OCI-LY1 (cell line): ENCODE measurements at regions not wholly inside any gene's neighbourhood (a gene's known extent, or its start where the extent isn't known, plus 50 kb on each side); places are given as distances from the start of the nearest gene placed in this dataset.

ENCODE experiments used
- H2AFZ ChIP-seq: fragments of 200-600 bp; sonication (generic), shearing (Covaris generic); 2 replicates; pipeline ENCODE4 v1.6.0; 2014; ENCODE audit warnings: antibody characterized with exemption, mild to moderate bottlenecking, low read length
- H3F3A ChIP-seq: fragments of 200-600 bp; sonication (generic), shearing (Covaris generic); 2 replicates; pipeline ENCODE4 v1.6.0; 2014; ENCODE audit warnings: mild to moderate bottlenecking, antibody characterized with exemption, low read length, moderate library complexity; ENCODE audit not compliant: insufficient read depth
- H3K27ac ChIP-seq: fragments of 200-600 bp; sonication (generic); 2 replicates; pipeline ENCODE4 v1.5.1; 2014; ENCODE audit warnings: low read length, mixed run types, mild to moderate bottlenecking, low read depth; ENCODE audit not compliant: poor library complexity, severe bottlenecking
- H3K27me3 ChIP-seq: fragments of 200-600 bp; sonication (generic); 2 replicates; pipeline ENCODE4 v1.6.0; 2014; ENCODE audit warnings: antibody characterized with exemption, mild to moderate bottlenecking, low read length, moderate library complexity; ENCODE audit not compliant: insufficient read depth
- H3K36me3 ChIP-seq: fragments of 200-600 bp; sonication (generic); 2 replicates; pipeline ENCODE4 v1.6.1; 2014; ENCODE audit warnings: mild to moderate bottlenecking, antibody characterized with exemption, low read length, moderate library complexity, mixed read lengths; ENCODE audit not compliant: insufficient read depth
- H3K4me1 ChIP-seq: fragments of 200-600 bp; sonication (generic); 2 replicates; pipeline ENCODE4 v1.5.1; 2014; ENCODE audit warnings: mild to moderate bottlenecking, low read length, moderate library complexity; ENCODE audit not compliant: insufficient read depth, severe bottlenecking
- H3K4me2 ChIP-seq: fragments of 200-600 bp; sonication (generic), shearing (Covaris generic); 2 replicates; pipeline ENCODE4 v1.6.1; 2014; ENCODE audit warnings: low read length
- H3K4me3 ChIP-seq: fragments of 200-600 bp; sonication (generic); 2 replicates; pipeline ENCODE4 v1.5.1; 2014; ENCODE audit warnings: low read length, low read depth, mild to moderate bottlenecking, mixed read lengths; ENCODE audit not compliant: poor library complexity, severe bottlenecking
- H3K79me2 ChIP-seq: fragments of 200-600 bp; shearing (Covaris generic); 2 replicates; pipeline ENCODE4 v1.6.1; 2016; ENCODE audit warnings: mixed run types, low read length, mixed read lengths; ENCODE audit not compliant: insufficient read depth
- H3K9ac ChIP-seq: fragments of 200-600 bp; sonication (generic), shearing (Covaris generic); 2 replicates; pipeline ENCODE4 v1.6.1; 2014; ENCODE audit warnings: mild to moderate bottlenecking, low read length, mixed read lengths
- H3K9me2 ChIP-seq: fragments of 200-600 bp; sonication (generic), shearing (Covaris generic); 2 replicates; pipeline ENCODE4 v1.6.1; 2014; ENCODE audit warnings: low read depth, mild to moderate bottlenecking, low read length, mixed read lengths
- H3K9me3 ChIP-seq: fragments of 200-600 bp; shearing (Covaris generic); 2 replicates; pipeline ENCODE4 v1.6.1; 2014; ENCODE audit warnings: low read length, mixed read lengths
- H4K20me1 ChIP-seq: fragments of 200-600 bp; sonication (generic), shearing (Covaris generic); 2 replicates; pipeline ENCODE4 v1.6.0; 2016; ENCODE audit warnings: mild to moderate bottlenecking, low read length; ENCODE audit not compliant: insufficient read depth
- EZH2 ChIP-seq: fragments of 200-600 bp; sonication (generic), shearing (Covaris generic); IDR thresholded peaks from 2 replicates; pipeline ENCODE4 v1.8.0; 2017; ENCODE audit warnings: borderline replicate concordance, mixed run types, mild to moderate bottlenecking, antibody characterized with exemption, low read length, moderate library complexity, mixed read lengths
- TF ChIP-seq, protein P1 (sequence below): fragments of 200-600 bp; sonication (generic), shearing (Covaris generic); IDR thresholded peaks from 2 replicates; pipeline ENCODE4 v1.5.1; 2017; ENCODE audit warnings: mild to moderate bottlenecking, antibody characterized with exemption, low read length, moderate library complexity, mixed read lengths

DNA sequence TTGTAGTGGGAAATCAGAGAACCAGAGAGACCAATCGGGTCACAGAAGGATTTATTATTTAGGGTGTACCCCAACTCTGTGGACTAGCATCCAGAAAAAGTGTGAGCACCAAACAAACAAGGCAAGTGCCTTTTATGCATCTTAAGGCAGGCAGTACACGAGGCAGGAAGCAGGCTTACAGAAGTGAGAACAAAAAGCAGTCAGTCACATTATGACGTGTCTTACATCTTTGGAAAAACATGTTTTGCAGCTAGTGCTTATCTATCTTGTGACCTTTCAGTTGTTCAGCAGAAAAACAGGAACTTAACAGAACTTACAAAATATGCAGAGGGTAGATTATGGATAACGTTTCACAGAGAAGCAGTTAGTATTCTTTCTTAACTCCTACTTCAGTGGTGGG, 270.9 kb upstream of the RBMY1B start:
- TF ChIP-seq, protein P1, sequence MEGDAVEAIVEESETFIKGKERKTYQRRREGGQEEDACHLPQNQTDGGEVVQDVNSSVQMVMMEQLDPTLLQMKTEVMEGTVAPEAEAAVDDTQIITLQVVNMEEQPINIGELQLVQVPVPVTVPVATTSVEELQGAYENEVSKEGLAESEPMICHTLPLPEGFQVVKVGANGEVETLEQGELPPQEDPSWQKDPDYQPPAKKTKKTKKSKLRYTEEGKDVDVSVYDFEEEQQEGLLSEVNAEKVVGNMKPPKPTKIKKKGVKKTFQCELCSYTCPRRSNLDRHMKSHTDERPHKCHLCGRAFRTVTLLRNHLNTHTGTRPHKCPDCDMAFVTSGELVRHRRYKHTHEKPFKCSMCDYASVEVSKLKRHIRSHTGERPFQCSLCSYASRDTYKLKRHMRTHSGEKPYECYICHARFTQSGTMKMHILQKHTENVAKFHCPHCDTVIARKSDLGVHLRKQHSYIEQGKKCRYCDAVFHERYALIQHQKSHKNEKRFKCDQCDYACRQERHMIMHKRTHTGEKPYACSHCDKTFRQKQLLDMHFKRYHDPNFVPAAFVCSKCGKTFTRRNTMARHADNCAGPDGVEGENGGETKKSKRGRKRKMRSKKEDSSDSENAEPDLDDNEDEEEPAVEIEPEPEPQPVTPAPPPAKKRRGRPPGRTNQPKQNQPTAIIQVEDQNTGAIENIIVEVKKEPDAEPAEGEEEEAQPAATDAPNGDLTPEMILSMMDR = no peak
- TF ChIP-seq EZH2 = no peak
- Histone ChIP-seq H3F3A (no peaks in the 10 kb centered on the region), H3K9me3 (no peaks in the 10 kb centered on the region), H3K79me2 (no peaks in the 10 kb centered on the region), H4K20me1 (no peaks in the 10 kb centered on the region), H3K36me3 (no peaks in the 10 kb centered on the region), H3K27ac (no peak overlapping the region), H2AFZ (no peak overlapping the region), H3K4me1 (no peaks in the 10 kb centered on the region), H3K4me2 (no peak overlapping the region), H3K9me2 (no peaks in the 10 kb centered on the region), H3K27me3 (no peaks in the 10 kb centered on the region), H3K9ac (no peak overlapping the region), H3K4me3 (no peak overlapping the region)

DNA sequence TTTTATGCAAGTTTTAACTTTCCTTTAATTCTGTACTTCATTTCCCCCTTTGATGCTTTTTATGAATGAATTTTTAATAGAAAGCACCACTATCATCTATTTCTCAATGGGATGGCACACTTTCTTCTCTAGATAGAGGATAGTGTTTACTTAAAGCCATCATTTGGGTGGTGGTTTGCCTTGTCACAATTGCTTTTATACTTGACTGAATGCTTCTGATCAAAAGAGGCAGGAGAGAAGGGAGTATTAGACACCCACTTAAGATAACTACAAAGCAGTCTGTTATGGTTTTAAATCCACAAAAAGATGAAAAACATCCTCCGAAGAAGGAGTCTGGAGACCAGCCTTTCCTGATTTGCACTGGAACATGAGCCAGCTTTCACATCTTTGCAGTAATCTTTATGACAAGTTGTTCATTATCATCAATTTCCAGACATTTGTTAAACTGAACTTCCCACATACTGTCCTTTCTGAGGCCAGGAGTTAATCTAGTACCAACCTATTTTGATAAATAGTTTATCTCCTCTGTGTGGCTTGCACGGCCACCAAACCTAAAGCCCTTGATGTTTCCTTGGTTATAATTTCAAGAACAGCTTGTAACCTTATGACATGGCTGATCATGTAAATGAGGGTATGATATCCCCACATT, 270.4 kb upstream of the RBMY1B start:
- Histone ChIP-seq H4K20me1 (no peaks in the 10 kb centered on the region), H3F3A (no peaks in the 10 kb centered on the region), H3K27ac (no peak overlapping the region), H3K36me3 (no peaks in the 10 kb centered on the region), H3K9me2 (no peaks in the 10 kb centered on the region), H3K4me3 (no peak overlapping the region), H3K9me3 (no peaks in the 10 kb centered on the region), H3K27me3 (no peaks in the 10 kb centered on the region), H2AFZ (no peak overlapping the region), H3K4me1 (no peaks in the 10 kb centered on the region), H3K79me2 (no peaks in the 10 kb centered on the region), H3K4me2 (no peak overlapping the region), H3K9ac (no peak overlapping the region)
- TF ChIP-seq, protein P1 = no peak
- no peak for TF ChIP-seq EZH2

DNA sequence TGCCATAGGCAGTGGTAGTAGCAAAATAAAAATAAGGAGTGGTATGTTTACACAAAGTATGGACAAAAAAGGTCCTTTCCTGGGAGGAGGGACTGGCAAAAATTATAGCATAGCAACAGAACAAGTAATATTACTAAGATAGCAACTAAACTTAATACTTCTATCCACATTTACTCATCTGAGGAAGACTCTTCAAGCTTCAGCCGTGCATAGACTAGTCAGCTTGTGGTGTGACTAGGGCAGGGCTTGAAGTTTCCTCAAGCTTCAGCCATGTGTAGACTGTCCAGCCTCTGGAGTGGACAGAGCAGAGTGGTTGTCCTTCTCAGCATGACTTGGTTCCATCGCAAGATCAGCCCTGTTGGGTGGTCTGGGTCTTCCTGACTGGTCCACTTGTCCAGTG, 268.3 kb upstream of the RBMY1B start:
- no peaks in the 10 kb centered on the region for H3K79me2 ChIP-seq
- H3K4me1 ChIP-seq = no peaks in the 10 kb centered on the region
- no peak overlapping the region for H3K4me3 ChIP-seq
- no peaks in the 10 kb centered on the region for H4K20me1 ChIP-seq
- H3K9me2 ChIP-seq = no peaks in the 10 kb centered on the region
- TF ChIP-seq, protein P1 = no peak
- TF ChIP-seq EZH2 = no peak
- H3K27me3 ChIP-seq = no peaks in the 10 kb centered on the region
- H3F3A ChIP-seq = no peaks in the 10 kb centered on the region
- no peak overlapping the region for H3K27ac ChIP-seq
- no peak overlapping the region for H3K9ac ChIP-seq
- H3K9me3 ChIP-seq = no peaks in the 10 kb centered on the region
- no peak overlapping the region for H2AFZ ChIP-seq
- H3K4me2 ChIP-seq = no peak overlapping the region
- no peaks in the 10 kb centered on the region for H3K36me3 ChIP-seq
